ENCODE measurements at regions not wholly inside any gene's neighbourhood (a gene's known extent, or its start where the extent isn't known, plus 50 kb on each side); places are given as distances from the start of the nearest gene placed in this dataset.

GRCh38 chr1:96982118-96982517 lies 260.5 kb downstream of the PTBP2 start:
- Mint-ChIP-seq H3K4me1 (peaks cover 10 to 11% of the 10 kb centered on the region in 2 experiments; a peak in 3 of 4 replicates), H3K27ac (no peak overlapping the region), H3K9me3 (peaks cover 10 to 25% of the 10 kb centered on the region in 2 experiments), H3K36me3 (ENCODE audit: insufficient read depth in 1 of 3, low read depth in 3 of 3) (peaks cover 9 to 11% (median 10%) of the 10 kb centered on the region in 3 experiments), H3K4me3 (no peak overlapping the region), H3K27me3 (ENCODE audit: low read depth) (no peaks in the 10 kb centered on the region; the same call in 1 of the 2 replicates)
- H2BK5ac ChIP-seq (ENCODE audit: insufficient read length, low read length) = no peak overlapping the region
- no CpG with 5 or more reads among the region's 3 CpGs for WGBS (ENCODE audit: extremely low coverage, insufficient read length, low lambda C conversion rate)
- H2BK15ac ChIP-seq (ENCODE audit: low read depth, low read length) = no peak overlapping the region
- H2AK5ac ChIP-seq (ENCODE audit: insufficient read length, low read length) = no peak overlapping the region
- no peak overlapping the region for H3K14ac ChIP-seq (ENCODE audit: insufficient read depth, low read length)
- no peaks in the 10 kb centered on the region for H3K23me2 ChIP-seq (ENCODE audit: insufficient read length, low read depth, low read length, poor library complexity, severe bottlenecking)
- H4K8ac ChIP-seq (replicated peaks; ENCODE audit: insufficient read length, low read depth, low read length) = no peak overlapping the region
- TF ChIP-seq CTCF (conservative IDR thresholded peaks at IDR 0.05) = no peak
- H3K79me2 ChIP-seq (ENCODE audit: insufficient read depth, low read length) = no peaks in the 10 kb centered on the region
- H3K27me3 ChIP-seq (ENCODE audit: insufficient read depth, low read length) = no peaks in the 10 kb centered on the region
- no peaks in the 10 kb centered on the region for H3K79me1 ChIP-seq (ENCODE audit: insufficient read depth, low read depth, low read length, poor library complexity, severe bottlenecking)
- no peak overlapping the region for H3K4me2 ChIP-seq (ENCODE audit: insufficient read depth, insufficient read length, low read length)
- DNase-seq = no peak
- no peak overlapping the region for H3K23ac ChIP-seq (ENCODE audit: insufficient read length, low read depth, low read length)
- no peak overlapping the region for H4K5ac ChIP-seq (ENCODE audit: insufficient read length, low read depth, low read length)
- H3K27ac ChIP-seq (ENCODE audit: insufficient read length, low read depth, low read length) = no peak overlapping the region
- no peak overlapping the region for H2BK20ac ChIP-seq (ENCODE audit: low read depth, low read length, poor library complexity, severe bottlenecking)
- H2BK120ac ChIP-seq (ENCODE audit: low read depth, low read length, poor library complexity, severe bottlenecking) = no peak overlapping the region
- H3T11ph ChIP-seq (ENCODE audit: low read length) = no peak overlapping the region
- no peak overlapping the region for H3K56ac ChIP-seq (ENCODE audit: insufficient read length, low read depth, low read length)
- H3K4me1 ChIP-seq (ENCODE audit: insufficient read depth, low read length) = no peaks in the 10 kb centered on the region; the same call in 1 of the 2 replicates
- no peaks in the 10 kb centered on the region for H3K9me3 ChIP-seq (ENCODE audit: control insufficient read depth, low read depth, low read length)
- H3K4ac ChIP-seq (ENCODE audit: low read depth, low read length) = no peak overlapping the region
- H2BK12ac ChIP-seq (ENCODE audit: insufficient read length, low read depth, low read length) = no peak overlapping the region
- H3K18ac ChIP-seq (ENCODE audit: insufficient read length, low read depth, low read length) = no peak overlapping the region
- no peak overlapping the region for H3K9ac ChIP-seq (ENCODE audit: extremely low read depth, insufficient read length, low read length)
- H4K20me1 ChIP-seq (ENCODE audit: control insufficient read depth, insufficient read depth, insufficient read length) = no peaks in the 10 kb centered on the region
- H4K91ac ChIP-seq (ENCODE audit: insufficient read length, low read depth, low read length) = no peak overlapping the region
- H2AFZ ChIP-seq (ENCODE audit: low read length) = no peak overlapping the region

Data from H9 (cell line).